ENCODE measurements at regions not wholly inside any gene's neighbourhood (a gene's known extent, or its start where the extent isn't known, plus 50 kb on each side); places are given as distances from the start of the nearest gene placed in this dataset.

DNA sequence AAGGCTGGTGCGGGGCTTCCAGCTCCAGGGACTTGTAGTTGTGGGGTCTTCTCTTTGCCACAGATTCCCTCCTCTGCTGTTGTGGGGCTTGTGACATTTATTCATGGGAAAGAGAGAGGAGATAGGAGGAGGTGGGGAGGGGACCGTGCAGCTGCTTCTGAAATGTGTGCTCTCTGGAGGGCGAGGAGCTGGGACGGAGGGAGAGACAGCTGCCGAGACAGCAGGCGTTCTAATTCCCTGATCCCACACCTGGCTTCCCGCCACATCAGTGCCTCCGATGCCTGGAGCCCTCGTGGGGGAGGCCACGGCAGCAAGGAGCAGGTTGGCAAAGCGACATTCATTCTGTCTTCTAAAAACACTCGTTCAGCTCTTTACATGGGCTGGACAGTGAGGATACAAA, 164.4 kb downstream of the USP12 start:
- TF ChIP-seq, protein P1, sequence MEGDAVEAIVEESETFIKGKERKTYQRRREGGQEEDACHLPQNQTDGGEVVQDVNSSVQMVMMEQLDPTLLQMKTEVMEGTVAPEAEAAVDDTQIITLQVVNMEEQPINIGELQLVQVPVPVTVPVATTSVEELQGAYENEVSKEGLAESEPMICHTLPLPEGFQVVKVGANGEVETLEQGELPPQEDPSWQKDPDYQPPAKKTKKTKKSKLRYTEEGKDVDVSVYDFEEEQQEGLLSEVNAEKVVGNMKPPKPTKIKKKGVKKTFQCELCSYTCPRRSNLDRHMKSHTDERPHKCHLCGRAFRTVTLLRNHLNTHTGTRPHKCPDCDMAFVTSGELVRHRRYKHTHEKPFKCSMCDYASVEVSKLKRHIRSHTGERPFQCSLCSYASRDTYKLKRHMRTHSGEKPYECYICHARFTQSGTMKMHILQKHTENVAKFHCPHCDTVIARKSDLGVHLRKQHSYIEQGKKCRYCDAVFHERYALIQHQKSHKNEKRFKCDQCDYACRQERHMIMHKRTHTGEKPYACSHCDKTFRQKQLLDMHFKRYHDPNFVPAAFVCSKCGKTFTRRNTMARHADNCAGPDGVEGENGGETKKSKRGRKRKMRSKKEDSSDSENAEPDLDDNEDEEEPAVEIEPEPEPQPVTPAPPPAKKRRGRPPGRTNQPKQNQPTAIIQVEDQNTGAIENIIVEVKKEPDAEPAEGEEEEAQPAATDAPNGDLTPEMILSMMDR (IDR thresholded peaks at IDR 0.05 in 2 of 3, conservative IDR thresholded peaks at IDR 0.05 in 1 of 3; ENCODE audit: control insufficient read depth in 2 of 3, extremely low read depth in 1 of 3, insufficient read depth in 1 of 3, low read depth in 3 of 3, low read length in 3 of 3), result no peak
- TF ChIP-seq POLR2A (IDR thresholded peaks at IDR 0.05; ENCODE audit: low read depth, low read length), result no peak
- TF ChIP-seq, protein P2, sequence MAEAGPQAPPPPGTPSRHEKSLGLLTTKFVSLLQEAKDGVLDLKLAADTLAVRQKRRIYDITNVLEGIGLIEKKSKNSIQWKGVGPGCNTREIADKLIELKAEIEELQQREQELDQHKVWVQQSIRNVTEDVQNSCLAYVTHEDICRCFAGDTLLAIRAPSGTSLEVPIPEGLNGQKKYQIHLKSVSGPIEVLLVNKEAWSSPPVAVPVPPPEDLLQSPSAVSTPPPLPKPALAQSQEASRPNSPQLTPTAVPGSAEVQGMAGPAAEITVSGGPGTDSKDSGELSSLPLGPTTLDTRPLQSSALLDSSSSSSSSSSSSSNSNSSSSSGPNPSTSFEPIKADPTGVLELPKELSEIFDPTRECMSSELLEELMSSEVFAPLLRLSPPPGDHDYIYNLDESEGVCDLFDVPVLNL (IDR thresholded peaks at IDR 0.05; ENCODE audit: low read depth, low read length), result no peak
- no peak for TF ChIP-seq TARDBP (IDR thresholded peaks at IDR 0.05; ENCODE audit: borderline replicate concordance)

All from GM12878 (cell line).